GM12874 (cell line): ENCODE measurements at regions not wholly inside any gene's neighbourhood (a gene's known extent, or its start where the extent isn't known, plus 50 kb on each side); places are given as distances from the start of the nearest gene placed in this dataset.

Source experiments
- TF ChIP-seq, protein P1 (sequence below): IDR thresholded peaks from 2 replicates; pipeline ENCODE4 v1.5.1; 2011; ENCODE audit warnings: low read depth, mild to moderate bottlenecking, control low read depth, low read length, moderate library complexity; ENCODE audit not compliant: insufficient read depth

DNA sequence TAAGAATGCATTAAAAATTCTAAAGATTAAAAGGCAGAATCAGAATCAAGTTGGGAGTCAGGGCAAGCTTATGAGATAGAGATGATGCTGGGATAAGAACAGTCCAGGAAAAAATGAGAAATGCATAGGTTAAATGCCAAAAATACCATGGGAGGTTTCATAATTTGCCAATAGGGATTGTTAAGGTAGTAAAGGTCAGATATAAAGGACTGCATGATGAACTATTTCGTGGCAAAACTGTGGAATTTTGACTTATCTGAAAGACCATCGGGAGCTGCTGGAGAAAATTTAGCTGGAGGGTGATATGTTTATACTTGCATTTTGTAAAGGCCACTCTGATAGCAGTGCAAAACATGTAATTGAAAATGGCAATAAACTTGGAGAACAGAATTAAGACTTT lies 1872.8 kb upstream of the ACO1 start:
- TF ChIP-seq, protein P1, sequence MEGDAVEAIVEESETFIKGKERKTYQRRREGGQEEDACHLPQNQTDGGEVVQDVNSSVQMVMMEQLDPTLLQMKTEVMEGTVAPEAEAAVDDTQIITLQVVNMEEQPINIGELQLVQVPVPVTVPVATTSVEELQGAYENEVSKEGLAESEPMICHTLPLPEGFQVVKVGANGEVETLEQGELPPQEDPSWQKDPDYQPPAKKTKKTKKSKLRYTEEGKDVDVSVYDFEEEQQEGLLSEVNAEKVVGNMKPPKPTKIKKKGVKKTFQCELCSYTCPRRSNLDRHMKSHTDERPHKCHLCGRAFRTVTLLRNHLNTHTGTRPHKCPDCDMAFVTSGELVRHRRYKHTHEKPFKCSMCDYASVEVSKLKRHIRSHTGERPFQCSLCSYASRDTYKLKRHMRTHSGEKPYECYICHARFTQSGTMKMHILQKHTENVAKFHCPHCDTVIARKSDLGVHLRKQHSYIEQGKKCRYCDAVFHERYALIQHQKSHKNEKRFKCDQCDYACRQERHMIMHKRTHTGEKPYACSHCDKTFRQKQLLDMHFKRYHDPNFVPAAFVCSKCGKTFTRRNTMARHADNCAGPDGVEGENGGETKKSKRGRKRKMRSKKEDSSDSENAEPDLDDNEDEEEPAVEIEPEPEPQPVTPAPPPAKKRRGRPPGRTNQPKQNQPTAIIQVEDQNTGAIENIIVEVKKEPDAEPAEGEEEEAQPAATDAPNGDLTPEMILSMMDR = no peak

DNA sequence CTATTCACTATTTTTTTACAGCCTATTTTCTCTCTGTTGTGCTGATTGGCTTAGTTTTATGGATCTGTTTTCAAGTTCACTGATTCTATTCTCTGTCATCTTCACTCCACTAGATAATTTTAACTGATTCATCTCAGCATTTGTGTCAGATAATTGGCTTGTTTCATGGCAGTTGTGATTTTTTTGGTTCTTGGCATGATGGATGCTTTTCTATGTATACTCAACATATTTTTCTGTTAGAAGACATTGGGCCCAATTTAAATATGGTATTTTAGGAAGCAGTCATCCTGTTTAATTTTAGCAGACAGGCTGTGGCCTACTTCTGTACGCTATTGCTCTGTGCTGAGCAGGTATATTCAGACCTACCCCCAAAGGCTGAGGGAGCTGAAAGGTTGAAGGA lies 1865.3 kb upstream of the ACO1 start:
- TF ChIP-seq, protein P1 = no peak

GRCh38 chr9:30519756-30520155 lies 1864.7 kb upstream of the ACO1 start:
- TF ChIP-seq, protein P1 = no peak

DNA sequence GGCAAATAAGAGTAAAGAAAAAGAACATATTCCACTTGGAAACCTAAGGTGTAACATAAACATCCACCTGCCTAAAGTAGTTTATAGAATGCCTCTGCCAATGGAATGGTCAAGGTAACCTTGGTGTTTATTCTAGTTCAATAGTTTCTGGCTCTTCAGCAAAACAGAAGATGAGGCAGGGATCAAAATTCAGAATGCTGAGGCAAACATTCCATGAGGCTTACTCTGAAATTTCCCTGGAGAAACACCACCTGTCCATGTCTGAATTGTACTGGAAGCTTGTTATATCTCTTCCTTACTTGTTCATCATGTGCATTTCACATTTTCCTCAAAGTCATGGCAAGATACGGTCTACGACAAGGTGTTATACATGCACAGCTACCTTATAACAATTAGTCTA lies 1862.4 kb upstream of the ACO1 start:
- TF ChIP-seq, protein P1 = no peak

DNA sequence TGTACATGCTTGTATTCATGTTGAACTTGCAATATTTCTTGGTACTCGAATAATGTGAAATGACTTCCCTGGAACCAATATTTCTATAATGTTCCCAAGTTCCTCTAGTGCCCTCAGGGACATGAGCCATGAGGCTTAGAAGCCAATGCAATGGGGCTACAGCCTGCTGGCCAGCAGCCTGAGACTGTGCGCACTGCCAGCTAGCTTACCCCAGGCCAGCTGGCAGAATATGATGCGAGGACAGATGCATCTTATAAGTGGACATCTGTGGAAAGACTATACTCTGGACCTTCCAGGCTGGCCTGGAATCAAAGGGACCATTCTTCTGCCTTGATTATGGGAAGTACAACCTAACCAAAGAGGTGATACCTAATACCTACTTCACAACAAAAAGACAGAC lies 1862.0 kb upstream of the ACO1 start:
- TF ChIP-seq, protein P1 = no peak

GRCh38 chr9:30524311-30524710 lies 1860.1 kb upstream of the ACO1 start:
- TF ChIP-seq, protein P1 = no peak

- TF ChIP-seq, protein P1 = no peak
Measured at GRCh38 chr9:30534455-30534854, 1850.0 kb upstream of the ACO1 start.

- TF ChIP-seq, protein P1 = no peak
Measured at GRCh38 chr9:30534896-30535295, 1849.5 kb upstream of the ACO1 start.
